GM13977 (cell line): ENCODE measurements at regions not wholly inside any gene's neighbourhood (a gene's known extent, or its start where the extent isn't known, plus 50 kb on each side); places are given as distances from the start of the nearest gene placed in this dataset.
"Not testable (repeated sequence)": the region's sequence is repeated elsewhere in the genome, so short reads cannot be mapped to it uniquely, and the experiment has no call there.

Experiments
- DNase-seq: peaks from one replicate; pipeline ENCODE4 v3.0.0; 2012; ENCODE audit warnings: low spot score
- CTCF ChIP-seq: IDR thresholded peaks from 2 replicates; pipeline ENCODE4 v1.5.1; 2012; ENCODE audit warnings: mild to moderate bottlenecking, control low read depth; ENCODE audit not compliant: insufficient read depth; ENCODE audit errors: extremely low read depth, missing control alignments
- in situ Hi-C: fragments of 300-500 bp; cut with MboI; formaldehyde crosslinking; loops from one replicate; pipeline ENCODE4 v1.12.0; 2022; ENCODE audit warnings: low sequenced_read_pairs, low pct_unique_long_range_greater_than_20kb, mixed read lengths, inconsistent platforms; ENCODE audit not compliant: unreplicated experiment

DNA sequence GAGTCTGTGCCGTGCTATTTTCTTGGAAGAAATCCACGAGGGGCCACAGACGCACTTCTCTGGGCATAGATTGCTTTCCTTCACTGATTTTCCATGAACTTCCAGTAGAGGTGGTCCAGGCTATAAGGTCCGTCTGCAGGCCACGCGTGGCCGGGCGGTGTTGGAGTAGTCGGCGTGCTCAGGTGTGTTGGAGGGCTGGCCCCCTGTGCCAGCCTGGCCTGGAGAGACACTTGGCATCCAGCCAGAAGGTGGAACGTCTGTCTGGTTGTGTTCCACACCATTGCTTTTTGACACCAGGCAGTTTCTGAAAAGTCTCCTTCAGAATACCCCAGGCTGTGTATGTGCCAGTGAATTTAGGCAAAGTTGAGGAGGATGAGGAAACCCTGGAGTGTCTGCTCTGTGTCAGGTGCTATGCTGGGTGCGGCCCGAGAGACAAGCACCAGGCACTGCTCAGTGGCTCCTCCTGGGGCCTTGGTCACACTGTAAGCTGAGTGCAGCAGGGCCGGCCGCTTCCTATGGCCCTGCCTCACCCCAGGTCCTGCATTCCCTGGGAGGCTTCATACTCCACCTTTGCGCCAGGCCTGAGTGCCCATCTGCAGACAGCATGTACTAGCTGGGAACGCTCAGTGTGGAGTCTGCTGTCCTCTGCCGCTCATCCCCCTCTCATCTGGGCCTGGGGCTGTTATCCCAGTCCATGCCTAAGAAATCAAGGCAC, 52.1 kb upstream of the TAMM41 start:
- DNase-seq: no peak
- in situ Hi-C loops: no loop called here
- TF ChIP-seq CTCF: no peak

GRCh38 chr3:11899389-11899788, 52.7 kb upstream of the TAMM41 start:
- DNase-seq, in situ Hi-C loops: not testable (repeated sequence)

DNA sequence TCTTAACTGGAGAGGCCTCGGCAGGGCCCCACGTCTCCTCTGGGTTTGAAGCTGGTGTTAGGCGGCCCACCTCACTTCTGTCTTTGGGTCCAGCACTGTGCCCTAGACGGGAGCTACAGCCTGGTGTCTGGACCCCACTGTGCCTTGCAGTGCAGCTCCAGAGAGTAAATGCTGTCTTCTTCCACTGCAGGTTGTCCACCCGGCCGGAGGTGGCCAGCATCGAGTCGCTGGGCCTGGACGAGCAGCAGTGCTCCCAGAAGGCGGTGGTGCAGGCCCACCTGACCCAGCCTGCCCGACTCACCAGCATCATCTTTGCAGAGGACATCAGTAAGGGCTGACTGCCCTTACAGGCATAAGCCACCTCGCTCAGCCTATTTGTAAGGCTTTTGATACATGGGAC, 53.1 kb upstream of the TAMM41 start:
- in situ Hi-C loops: no loop called here
- TF ChIP-seq CTCF: no peak
- no peak for DNase-seq

GRCh38 chr3:11900824-11901223, 54.1 kb upstream of the TAMM41 start:
- in situ Hi-C loops: no loop called here
- no peak for DNase-seq
- TF ChIP-seq CTCF: no peak

DNA sequence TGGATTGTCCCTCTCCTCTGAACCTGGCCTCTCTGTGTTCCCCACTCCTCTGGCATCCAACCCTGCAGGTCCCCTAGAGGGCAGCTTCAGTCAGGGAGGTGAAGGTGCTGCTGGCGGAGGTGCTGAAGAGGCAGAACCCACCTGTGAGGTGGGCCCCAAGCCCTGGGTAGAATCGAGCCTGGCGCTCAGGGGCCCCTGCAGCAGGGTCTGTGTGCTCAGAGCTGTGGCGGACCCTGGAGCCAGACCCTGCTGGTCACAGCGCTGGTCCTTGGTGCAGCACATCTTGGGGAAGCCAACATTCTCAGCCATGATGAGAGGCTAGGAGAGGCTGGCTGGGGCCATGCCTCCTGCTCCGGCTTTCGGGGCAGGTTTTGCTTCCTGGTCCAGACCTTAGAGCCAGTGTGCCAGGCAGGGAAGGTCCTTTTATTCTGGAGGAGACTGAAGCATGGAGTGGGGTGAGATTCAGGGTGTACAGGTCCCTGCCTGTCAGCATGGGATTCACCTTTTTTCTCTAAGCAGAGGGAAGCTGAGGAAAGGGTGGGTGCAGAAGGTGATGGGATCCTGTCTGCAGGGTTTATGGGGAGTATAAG, 54.7 kb upstream of the TAMM41 start:
- in situ Hi-C loops: no loop called here
- no peak for DNase-seq
- no peak for TF ChIP-seq CTCF

- no peak for TF ChIP-seq CTCF
- DNase-seq: no peak
- in situ Hi-C loops: no loop called here
Observed at GRCh38 chr3:11903047-11903446, 56.4 kb upstream of the TAMM41 start.

DNA sequence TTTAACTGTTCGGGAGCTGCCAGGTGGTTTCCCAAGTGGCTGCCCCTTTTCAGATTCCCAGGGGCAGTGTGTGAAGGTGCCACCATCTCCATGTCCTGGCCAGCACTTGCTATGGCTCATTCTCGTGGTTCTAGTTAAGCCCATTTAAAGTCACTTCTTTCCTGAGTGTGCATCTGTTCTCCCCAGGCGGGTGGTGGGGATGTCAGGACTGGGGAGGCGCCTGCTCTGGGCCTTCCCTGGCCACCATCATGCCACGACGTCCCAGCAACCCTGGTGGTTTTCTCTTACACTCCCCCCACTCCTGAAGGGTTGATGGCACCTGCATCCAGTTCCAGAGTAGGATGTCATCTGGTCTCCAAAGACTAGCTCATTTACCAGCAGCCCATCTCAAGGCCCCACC, 56.8 kb upstream of the TAMM41 start:
- TF ChIP-seq CTCF: no peak
- no peak for DNase-seq
- in situ Hi-C loops: no loop called here
